ENCODE measurements at regions not wholly inside any gene's neighbourhood (a gene's known extent, or its start where the extent isn't known, plus 50 kb on each side); places are given as distances from the start of the nearest gene placed in this dataset.

- TF ChIP-seq CTCF (IDR thresholded peaks at IDR 0.05 in 4 of 5, conservative IDR thresholded peaks at IDR 0.05 in 1 of 5), result no peak
- TF ChIP-seq POLR2A (IDR thresholded peaks at IDR 0.05), result no peak
Measured at GRCh38 chr16:72689851-72690250, 358.1 kb downstream of the ZFHX3 start.
